ENCODE measurements at regions not wholly inside any gene's neighbourhood (a gene's known extent, or its start where the extent isn't known, plus 50 kb on each side); places are given as distances from the start of the nearest gene placed in this dataset.

DNA sequence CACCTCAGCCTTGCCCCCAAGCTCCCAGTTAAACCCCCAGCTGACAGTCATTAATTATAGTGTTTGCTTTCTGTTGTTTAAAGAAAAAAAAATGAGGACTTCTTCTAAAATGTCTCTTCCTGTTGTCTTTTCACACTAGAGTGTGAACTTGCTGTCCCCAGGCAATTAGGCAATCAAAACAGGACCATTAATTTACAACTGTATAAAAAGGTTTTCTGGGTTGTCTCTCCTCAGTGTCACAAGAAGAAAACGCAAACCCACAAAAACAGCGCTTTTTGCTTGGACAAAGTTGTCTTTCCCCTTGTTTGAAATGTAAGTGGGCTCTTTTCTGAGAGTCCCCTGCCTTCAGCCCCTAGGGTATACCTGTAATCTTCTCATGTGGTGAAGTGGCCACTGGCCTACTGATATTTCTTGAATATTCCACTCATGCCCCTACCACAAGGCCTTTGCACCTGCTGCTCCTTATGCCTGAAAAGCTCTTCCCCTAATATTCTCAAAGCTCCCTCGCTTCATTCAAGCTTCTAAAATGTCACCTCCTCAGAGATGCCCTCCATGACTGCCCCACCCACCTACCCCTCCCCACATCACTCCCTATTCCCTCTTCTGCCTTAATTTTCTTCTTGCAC is 158.9 kb upstream of the PWP1 start:
- no peaks in the 10 kb centered on the region for H3K4me1 ChIP-seq (ENCODE audit: control insufficient read depth, insufficient read depth, low read length)
- no peak overlapping the region for H3K4me3 ChIP-seq (ENCODE audit: low read length)
- no peaks in the 10 kb centered on the region for H3K36me3 ChIP-seq (ENCODE audit: control insufficient read depth, insufficient read depth, low read length)
- no peaks in the 10 kb centered on the region for H3K27me3 ChIP-seq (ENCODE audit: control insufficient read depth, insufficient read depth, low read length)
- no peaks in the 10 kb centered on the region for H3K9me3 ChIP-seq (ENCODE audit: control insufficient read depth, low read length)
- no peak overlapping the region for H3K9ac ChIP-seq (ENCODE audit: low read length)

DNA sequence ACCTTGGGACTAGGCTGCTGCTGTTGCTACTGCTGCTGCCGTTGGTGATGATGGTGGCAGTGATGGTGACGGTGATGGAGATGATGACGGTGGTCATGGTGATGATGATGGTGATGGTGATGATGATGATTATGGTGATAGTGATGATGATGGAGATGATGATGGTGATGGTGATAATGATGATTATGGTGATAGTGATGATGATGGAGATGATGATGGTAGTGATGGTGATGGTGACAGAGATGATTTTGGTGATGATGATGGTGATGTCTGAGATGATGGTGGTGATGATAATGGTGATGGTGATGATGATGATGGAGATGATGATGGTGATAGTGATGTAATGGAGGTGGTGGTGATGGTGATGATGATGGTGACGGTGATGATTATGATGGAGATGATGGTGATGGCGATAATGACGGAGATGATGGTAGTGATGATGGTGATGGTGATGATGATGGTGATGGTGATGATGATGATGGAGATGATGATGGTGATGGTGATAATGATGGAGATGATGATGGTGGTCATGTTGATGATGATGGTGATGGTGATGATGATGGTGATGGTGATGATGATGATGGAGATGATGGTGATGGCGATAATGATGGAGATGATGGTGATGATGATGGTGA is 156.8 kb upstream of the PWP1 start:
- H3K9ac ChIP-seq (ENCODE audit: low read length) = no peak overlapping the region
- H3K4me1 ChIP-seq (ENCODE audit: control insufficient read depth, insufficient read depth, low read length) = no peaks in the 10 kb centered on the region
- no peaks in the 10 kb centered on the region for H3K9me3 ChIP-seq (ENCODE audit: control insufficient read depth, low read length)
- no peak overlapping the region for H3K4me3 ChIP-seq (ENCODE audit: low read length)
- no peaks in the 10 kb centered on the region for H3K27me3 ChIP-seq (ENCODE audit: control insufficient read depth, insufficient read depth, low read length)
- H3K36me3 ChIP-seq (ENCODE audit: control insufficient read depth, insufficient read depth, low read length) = no peaks in the 10 kb centered on the region

DNA sequence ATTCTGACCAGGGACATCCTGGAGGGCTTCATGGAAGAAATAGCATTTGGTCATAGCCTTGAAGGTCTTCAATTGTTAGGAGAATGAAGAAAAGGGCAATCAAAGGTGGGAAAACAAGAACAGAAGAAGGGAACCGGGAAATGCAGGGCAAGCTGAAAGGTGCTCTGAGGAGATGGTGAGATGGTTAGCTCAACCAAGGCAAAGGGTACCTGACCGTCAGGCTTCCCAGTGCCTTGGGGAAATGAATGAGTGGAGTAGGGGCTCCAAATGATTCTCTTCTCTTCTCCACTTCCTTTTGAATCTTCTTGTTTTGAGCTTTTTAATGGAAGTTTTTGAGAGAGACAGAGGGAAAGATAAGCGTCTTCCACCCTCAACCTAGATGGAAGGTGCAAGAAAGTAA is 155.6 kb upstream of the PWP1 start:
- Histone ChIP-seq H3K27me3 (ENCODE audit: control insufficient read depth, insufficient read depth, low read length) (no peaks in the 10 kb centered on the region), H3K36me3 (ENCODE audit: control insufficient read depth, insufficient read depth, low read length) (no peaks in the 10 kb centered on the region), H3K4me3 (ENCODE audit: low read length) (no peak overlapping the region), H3K9me3 (ENCODE audit: control insufficient read depth, low read length) (no peaks in the 10 kb centered on the region), H3K4me1 (ENCODE audit: control insufficient read depth, insufficient read depth, low read length) (no peaks in the 10 kb centered on the region), H3K9ac (ENCODE audit: low read length) (no peak overlapping the region)

DNA sequence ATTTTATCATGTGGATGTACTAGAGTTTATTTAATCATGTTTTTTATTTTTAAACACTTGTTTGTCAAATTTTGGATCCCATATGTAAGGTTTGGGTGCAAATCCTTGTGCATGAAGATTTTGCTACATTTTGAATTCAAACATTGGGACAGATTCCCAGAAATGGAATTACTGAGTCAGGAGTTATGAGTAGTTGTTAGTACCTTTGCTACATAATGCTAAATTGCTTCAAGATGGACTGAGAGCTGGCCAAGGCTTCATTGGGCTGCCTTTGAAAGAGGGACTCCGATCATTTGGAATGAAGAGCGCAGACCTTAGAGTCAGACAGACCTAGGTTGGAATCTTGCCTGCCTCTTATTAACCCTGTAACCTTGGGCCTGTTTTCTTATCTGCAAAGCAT is 154.9 kb upstream of the PWP1 start:
- no peaks in the 10 kb centered on the region for H3K4me1 ChIP-seq (ENCODE audit: control insufficient read depth, insufficient read depth, low read length)
- no peaks in the 10 kb centered on the region for H3K9me3 ChIP-seq (ENCODE audit: control insufficient read depth, low read length)
- no peak overlapping the region for H3K9ac ChIP-seq (ENCODE audit: low read length)
- H3K4me3 ChIP-seq (ENCODE audit: low read length) = no peak overlapping the region
- H3K27me3 ChIP-seq (ENCODE audit: control insufficient read depth, insufficient read depth, low read length) = no peaks in the 10 kb centered on the region
- no peaks in the 10 kb centered on the region for H3K36me3 ChIP-seq (ENCODE audit: control insufficient read depth, insufficient read depth, low read length)

DNA sequence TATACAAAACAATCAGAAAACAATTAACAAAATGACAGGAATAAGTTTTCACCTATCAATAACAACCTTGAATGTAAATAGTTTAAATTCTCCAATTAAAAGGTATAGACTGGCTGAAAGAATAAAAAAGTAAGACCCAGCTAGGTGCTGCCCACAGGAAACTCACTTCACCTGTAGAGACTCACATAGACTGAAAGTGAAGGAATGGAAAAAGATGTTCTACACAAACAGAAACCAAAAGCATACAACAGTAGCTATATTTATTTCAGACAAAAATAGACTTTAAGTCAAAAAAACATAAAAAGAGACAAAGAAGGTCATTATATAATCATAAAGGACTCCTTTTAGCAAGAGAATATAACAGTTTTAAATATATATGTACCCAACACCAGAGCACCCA is 152.4 kb upstream of the PWP1 start:
- Histone ChIP-seq H3K4me1 (ENCODE audit: control insufficient read depth, insufficient read depth, low read length) (no peaks in the 10 kb centered on the region), H3K9me3 (ENCODE audit: control insufficient read depth, low read length) (no peaks in the 10 kb centered on the region), H3K4me3 (ENCODE audit: low read length) (no peak overlapping the region), H3K9ac (ENCODE audit: low read length) (no peak overlapping the region), H3K36me3 (ENCODE audit: control insufficient read depth, insufficient read depth, low read length) (no peaks in the 10 kb centered on the region), H3K27me3 (ENCODE audit: control insufficient read depth, insufficient read depth, low read length) (no peaks in the 10 kb centered on the region)

DNA sequence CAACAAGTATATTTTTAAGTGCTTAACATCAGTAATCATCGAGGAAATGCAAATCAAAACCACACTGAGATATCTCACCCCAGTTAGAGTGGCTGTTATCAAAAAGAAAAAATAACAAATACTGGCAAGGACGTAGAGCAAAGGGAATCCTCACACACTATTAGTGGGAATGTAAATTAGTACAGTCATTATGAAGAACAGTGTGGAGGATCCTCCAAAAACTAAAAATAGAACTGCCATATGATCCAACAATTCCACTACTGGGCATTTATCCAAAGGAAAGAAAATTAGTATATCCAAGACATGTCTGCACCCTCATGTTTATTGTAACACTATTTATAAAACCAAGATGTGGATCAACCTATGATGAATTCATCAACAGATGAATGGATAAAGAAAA is 149.0 kb upstream of the PWP1 start:
- Histone ChIP-seq H3K4me1 (ENCODE audit: control insufficient read depth, insufficient read depth, low read length) (no peaks in the 10 kb centered on the region), H3K36me3 (ENCODE audit: control insufficient read depth, insufficient read depth, low read length) (no peaks in the 10 kb centered on the region), H3K27me3 (ENCODE audit: control insufficient read depth, insufficient read depth, low read length) (no peaks in the 10 kb centered on the region), H3K9me3 (ENCODE audit: control insufficient read depth, low read length) (no peaks in the 10 kb centered on the region), H3K4me3 (ENCODE audit: low read length) (no peak overlapping the region), H3K9ac (ENCODE audit: low read length) (no peak overlapping the region)

DNA sequence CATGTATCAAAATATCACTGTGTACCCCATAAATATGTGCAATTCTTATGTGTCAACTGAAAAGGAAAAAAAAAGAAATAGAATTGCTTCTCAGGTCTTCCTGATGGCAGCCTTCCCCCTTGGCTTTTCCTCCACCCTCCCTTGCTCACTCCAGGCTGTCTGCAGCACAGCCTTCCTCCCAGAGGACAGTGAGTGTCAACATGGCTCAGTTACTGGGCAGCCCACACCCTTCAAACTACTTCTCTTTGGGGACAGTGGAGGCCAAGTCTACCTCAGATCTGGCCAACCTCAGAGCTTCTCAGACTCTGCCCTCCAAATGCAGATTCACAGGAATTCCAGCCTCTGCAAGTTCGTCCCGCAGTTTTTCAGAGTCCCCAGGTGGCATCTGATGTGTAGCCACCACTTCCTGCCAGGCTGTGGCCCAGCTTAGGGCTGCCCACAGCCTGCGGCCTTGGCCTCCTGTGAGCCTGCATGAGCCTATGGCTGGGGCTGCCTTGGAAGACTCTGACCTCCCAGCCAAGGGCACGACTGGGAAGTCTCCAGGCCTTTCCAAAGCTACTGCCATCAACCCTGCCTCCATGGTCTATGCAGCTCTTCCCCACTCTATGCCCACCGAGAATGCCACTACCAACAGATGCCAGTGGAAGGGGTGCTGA is 148.0 kb upstream of the PWP1 start:
- Histone ChIP-seq H3K4me1 (ENCODE audit: control insufficient read depth, insufficient read depth, low read length) (no peaks in the 10 kb centered on the region), H3K9me3 (ENCODE audit: control insufficient read depth, low read length) (no peaks in the 10 kb centered on the region), H3K4me3 (ENCODE audit: low read length) (no peak overlapping the region), H3K27me3 (ENCODE audit: control insufficient read depth, insufficient read depth, low read length) (no peaks in the 10 kb centered on the region), H3K36me3 (ENCODE audit: control insufficient read depth, insufficient read depth, low read length) (no peaks in the 10 kb centered on the region), H3K9ac (ENCODE audit: low read length) (no peak overlapping the region)

DNA sequence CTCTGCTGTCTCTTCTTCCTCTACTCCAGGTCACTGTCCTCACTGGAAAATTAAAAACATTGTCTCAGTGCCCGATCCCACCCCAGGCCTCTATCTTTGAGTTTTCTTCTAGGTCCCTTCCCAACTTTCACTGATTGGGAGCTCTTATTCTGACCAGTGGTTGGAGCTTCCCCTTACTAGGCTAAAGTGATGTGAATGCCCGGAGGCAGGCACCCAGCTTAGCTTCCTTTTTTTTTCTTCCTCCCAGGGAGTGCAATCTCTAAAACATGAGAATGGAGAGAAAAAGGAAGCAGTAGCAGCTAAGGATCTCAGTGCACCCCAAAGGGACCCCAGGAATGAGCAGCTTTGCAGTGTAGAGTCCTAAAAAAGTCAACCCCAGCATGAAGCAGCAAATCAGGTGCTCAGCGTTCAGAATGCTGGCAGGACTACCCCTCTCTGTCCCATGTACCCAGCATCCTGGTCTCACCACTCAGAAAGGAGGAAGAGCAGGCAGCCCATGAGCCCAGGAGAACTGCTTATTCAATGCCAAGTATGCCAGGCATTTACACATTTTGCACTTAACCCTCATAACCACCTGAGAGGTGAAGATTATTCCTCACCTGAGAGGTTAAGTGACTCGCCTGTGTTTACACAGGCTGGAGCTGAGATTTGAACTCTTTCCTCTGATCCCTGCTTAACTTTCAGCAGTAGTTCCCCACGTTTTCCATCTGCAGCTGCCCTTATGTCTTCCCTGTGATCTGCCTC is 146.2 kb upstream of the PWP1 start:
- no peaks in the 10 kb centered on the region for H3K4me1 ChIP-seq (ENCODE audit: control insufficient read depth, insufficient read depth, low read length)
- no peaks in the 10 kb centered on the region for H3K27me3 ChIP-seq (ENCODE audit: control insufficient read depth, insufficient read depth, low read length)
- H3K9me3 ChIP-seq (ENCODE audit: control insufficient read depth, low read length) = no peaks in the 10 kb centered on the region
- no peaks in the 10 kb centered on the region for H3K36me3 ChIP-seq (ENCODE audit: control insufficient read depth, insufficient read depth, low read length)
- no peak overlapping the region for H3K4me3 ChIP-seq (ENCODE audit: low read length)
- H3K9ac ChIP-seq (ENCODE audit: low read length) = no peak overlapping the region

DNA sequence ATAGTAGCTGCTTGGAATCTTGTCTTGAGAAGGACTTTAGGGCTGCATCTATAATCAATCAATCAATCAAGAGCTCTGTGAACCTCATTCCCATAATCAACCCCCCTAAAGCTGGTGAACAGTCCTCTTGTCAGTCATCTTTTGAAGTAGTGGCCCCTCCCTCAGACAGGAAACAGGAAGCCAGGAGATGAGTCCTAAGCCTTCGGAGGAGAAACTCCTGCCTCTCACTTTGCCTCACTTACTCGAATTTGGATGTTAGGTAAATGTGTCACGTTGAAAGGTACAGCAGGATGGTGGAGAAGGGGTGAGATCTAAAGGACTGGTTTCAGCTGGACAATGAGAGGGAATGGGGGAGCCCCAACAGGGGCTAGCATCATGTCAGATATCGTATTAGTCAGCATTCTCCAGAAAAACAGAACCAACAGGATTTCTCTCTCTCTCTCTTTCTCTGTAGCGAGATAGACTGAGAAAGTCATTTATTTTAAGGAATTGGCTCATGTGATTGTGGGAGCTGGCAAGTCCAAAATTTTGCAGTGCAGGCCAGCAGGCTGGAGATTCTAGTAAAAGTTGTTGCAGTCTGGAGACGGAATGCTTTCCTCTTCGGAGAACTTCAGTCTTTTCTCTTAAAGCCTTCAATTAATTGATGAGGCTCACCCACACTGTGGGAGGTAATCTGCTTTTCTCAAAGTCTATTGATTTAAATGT is 144.4 kb upstream of the PWP1 start:
- Histone ChIP-seq H3K27me3 (ENCODE audit: control insufficient read depth, insufficient read depth, low read length) (no peaks in the 10 kb centered on the region), H3K36me3 (ENCODE audit: control insufficient read depth, insufficient read depth, low read length) (no peaks in the 10 kb centered on the region), H3K9ac (ENCODE audit: low read length) (no peak overlapping the region), H3K4me1 (ENCODE audit: control insufficient read depth, insufficient read depth, low read length) (no peaks in the 10 kb centered on the region), H3K4me3 (ENCODE audit: low read length) (no peak overlapping the region), H3K9me3 (ENCODE audit: control insufficient read depth, low read length) (no peaks in the 10 kb centered on the region)

DNA sequence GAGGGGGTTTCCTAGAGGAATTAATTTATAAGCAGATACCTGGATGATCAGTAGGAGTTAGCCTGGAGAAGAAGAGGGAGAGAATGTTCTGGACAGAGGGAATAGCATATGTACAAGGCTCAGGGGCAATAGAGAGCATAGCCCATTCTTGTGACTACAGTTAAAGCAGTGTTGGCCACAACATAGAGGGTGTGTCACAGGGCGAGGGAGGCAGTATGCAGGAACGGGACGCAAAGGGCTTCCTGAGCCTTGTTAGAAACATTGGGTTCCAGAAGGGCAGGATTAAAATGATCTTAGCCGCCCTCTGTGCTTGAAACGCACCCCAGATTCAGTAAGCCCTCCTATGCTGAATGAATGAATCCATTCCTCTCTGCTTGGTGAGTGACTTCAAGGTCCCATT is 142.2 kb upstream of the PWP1 start:
- no peaks in the 10 kb centered on the region for H3K9me3 ChIP-seq (ENCODE audit: control insufficient read depth, low read length)
- H3K4me3 ChIP-seq (ENCODE audit: low read length) = no peak overlapping the region
- no peaks in the 10 kb centered on the region for H3K27me3 ChIP-seq (ENCODE audit: control insufficient read depth, insufficient read depth, low read length)
- H3K36me3 ChIP-seq (ENCODE audit: control insufficient read depth, insufficient read depth, low read length) = no peaks in the 10 kb centered on the region
- H3K9ac ChIP-seq (ENCODE audit: low read length) = no peak overlapping the region
- H3K4me1 ChIP-seq (ENCODE audit: control insufficient read depth, insufficient read depth, low read length) = no peaks in the 10 kb centered on the region

DNA sequence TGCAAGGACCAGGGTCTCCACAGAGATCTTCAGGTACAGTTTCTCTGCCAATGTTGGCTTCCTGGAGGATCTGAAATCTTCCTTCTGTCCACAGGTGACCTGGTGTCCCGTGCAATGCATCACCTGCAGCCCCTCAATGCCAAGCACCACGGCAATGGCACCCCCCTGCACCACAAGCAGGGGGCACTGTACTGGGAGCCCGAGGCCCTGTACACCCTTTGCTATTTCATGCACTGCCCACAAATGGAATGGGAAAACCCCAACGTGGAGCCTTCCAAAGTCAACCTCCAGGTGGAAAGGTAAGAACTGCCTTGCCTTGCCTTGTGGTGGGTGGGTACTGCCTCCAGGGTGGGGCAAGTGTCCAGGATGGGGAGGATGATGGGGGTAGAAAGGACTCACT is 141.8 kb upstream of the PWP1 start:
- no peaks in the 10 kb centered on the region for H3K9me3 ChIP-seq (ENCODE audit: control insufficient read depth, low read length)
- no peak overlapping the region for H3K4me3 ChIP-seq (ENCODE audit: low read length)
- H3K4me1 ChIP-seq (ENCODE audit: control insufficient read depth, insufficient read depth, low read length) = no peaks in the 10 kb centered on the region
- H3K9ac ChIP-seq (ENCODE audit: low read length) = no peak overlapping the region
- H3K36me3 ChIP-seq (ENCODE audit: control insufficient read depth, insufficient read depth, low read length) = no peaks in the 10 kb centered on the region
- no peaks in the 10 kb centered on the region for H3K27me3 ChIP-seq (ENCODE audit: control insufficient read depth, insufficient read depth, low read length)

DNA sequence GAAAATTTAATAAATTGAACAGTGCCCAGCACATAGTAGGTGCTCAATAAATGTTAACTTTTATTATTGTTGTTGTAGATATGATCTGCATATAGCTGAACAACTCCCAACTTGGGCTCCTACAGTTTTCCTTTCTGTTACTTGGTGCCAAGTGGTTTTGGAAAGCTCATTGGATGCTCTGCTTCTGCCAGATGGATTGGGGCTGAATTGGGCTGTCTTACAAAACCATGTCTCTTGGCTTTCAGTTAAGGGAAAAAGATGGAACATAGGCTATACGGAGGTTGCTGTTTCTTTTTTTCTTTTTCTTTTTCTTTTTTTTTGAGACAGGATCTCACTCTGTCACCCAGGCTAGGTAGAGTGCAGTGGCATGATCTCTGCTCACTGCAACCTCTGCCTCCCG is 140.7 kb upstream of the PWP1 start:
- no peak overlapping the region for H3K4me3 ChIP-seq (ENCODE audit: low read length)
- H3K27me3 ChIP-seq (ENCODE audit: control insufficient read depth, insufficient read depth, low read length) = no peaks in the 10 kb centered on the region
- no peaks in the 10 kb centered on the region for H3K9me3 ChIP-seq (ENCODE audit: control insufficient read depth, low read length)
- no peaks in the 10 kb centered on the region for H3K36me3 ChIP-seq (ENCODE audit: control insufficient read depth, insufficient read depth, low read length)
- H3K4me1 ChIP-seq (ENCODE audit: control insufficient read depth, insufficient read depth, low read length) = no peaks in the 10 kb centered on the region
- no peak overlapping the region for H3K9ac ChIP-seq (ENCODE audit: low read length)

Data from mucosa of stomach (tissue), 1 donor.